Caco-2 (cell line): ENCODE measurements at regions not wholly inside any gene's neighbourhood (a gene's known extent, or its start where the extent isn't known, plus 50 kb on each side); places are given as distances from the start of the nearest gene placed in this dataset.

Source experiments
- BruUV-seq: library from RNA; stranded (reverse); fragments of 400-500 nt; replicated peaks from 2 replicates; lab custom pipeline; 2021; lab: Mats Ljungman, UMichigan
- CTCF ChIA-PET: fragments of 300-600 bp; sonication (Branson Sonifier 250); formaldehyde crosslinking; loops from one replicate; lab custom pipeline; 2022; ENCODE audit warnings: antibody characterized with exemption; lab: Charles Lee
- POLR2A ChIA-PET: fragments of 300-600 bp; sonication (Branson Sonifier 250); formaldehyde crosslinking; loops from one replicate; lab custom pipeline; 2022; ENCODE audit warnings: antibody characterized with exemption; lab: Charles Lee
- DNase-seq, 2 experiments: peaks; one replicate each; pipeline versions ENCODE4 v3.0.0 to v3.0.0-alpha.2; 2020 to 2022
- H3K27me3 ChIP-seq: replicated peaks from 2 replicates; pipeline ENCODE4 v1.6.0; 2011; ENCODE audit warnings: low read length; ENCODE audit not compliant: control insufficient read depth, insufficient read depth
- H3K36me3 ChIP-seq: 2 replicates; pipeline ENCODE4 v1.5.1; 2011; ENCODE audit warnings: low read length; ENCODE audit not compliant: control insufficient read depth, insufficient read depth
- H3K4me1 ChIP-seq: fragments of 250-450 bp; sonication (Bioruptor Pico); 2 replicates; pipeline ENCODE4 v1.5.1; 2020; ENCODE audit warnings: mild to moderate bottlenecking
- H3K4me3 ChIP-seq: 2 replicates; pipeline ENCODE4 v1.5.1; 2011; ENCODE audit warnings: low read depth, mild to moderate bottlenecking, control low read depth, low read length
- H3K9me3 ChIP-seq: fragments of 250-450 bp; sonication (Bioruptor Pico); 2 replicates; pipeline ENCODE4 v1.5.1; 2020; ENCODE audit warnings: mild to moderate bottlenecking, moderate library complexity
- H3K27ac Mint-ChIP-seq: one replicate; pipeline ENCODE4 v1.8.0; 2022; ENCODE audit warnings: mixed read lengths; ENCODE audit not compliant: unreplicated experiment
- H3K27me3 Mint-ChIP-seq: one replicate; pipeline ENCODE4 v1.8.0; 2022; ENCODE audit warnings: mixed read lengths; ENCODE audit not compliant: insufficient read depth, unreplicated experiment
- H3K36me3 Mint-ChIP-seq: one replicate; pipeline ENCODE4 v1.8.0; 2022; ENCODE audit warnings: mild to moderate bottlenecking, mixed read lengths; ENCODE audit not compliant: insufficient read depth, unreplicated experiment
- H3K4me1 Mint-ChIP-seq: one replicate; pipeline ENCODE4 v1.8.0; 2022; ENCODE audit warnings: low read depth, mixed read lengths; ENCODE audit not compliant: unreplicated experiment
- H3K4me3 Mint-ChIP-seq: one replicate; pipeline ENCODE4 v1.8.0; 2022; ENCODE audit warnings: mild to moderate bottlenecking, moderate library complexity, mixed read lengths; ENCODE audit not compliant: unreplicated experiment
- H3K9me3 Mint-ChIP-seq: one replicate; pipeline ENCODE4 v1.8.0; 2022; ENCODE audit warnings: mixed read lengths; ENCODE audit not compliant: unreplicated experiment
- CTCF ChIP-seq, 2 experiments: fragments of 200-600 bp in 1 of 2; IDR thresholded peaks; 1 replicate in 1 of 2; 2 replicates in 1 of 2; pipeline versions ENCODE4 v1.5.1 to v1.8.0; 2011 to 2022; ENCODE audit warnings: antibody characterized with exemption in 1 of 2, control low read depth in 1 of 2, inconsistent platforms in 1 of 2, low read depth in 1 of 2, low read length in 1 of 2, mild to moderate bottlenecking in 1 of 2, moderate library complexity in 1 of 2; ENCODE audit not compliant: insufficient read depth in 1 of 2, severe bottlenecking in 1 of 2, unreplicated experiment in 1 of 2
- intact Hi-C: fragments of 100-400 bp; cut with micrococcal nuclease; formaldehyde crosslinking; loops from one replicate; pipeline ENCODE4 v1.10.0; 2022; ENCODE audit not compliant: unreplicated experiment

GRCh38 chr11:42661942-42662341, 649.9 kb upstream of the API5 start:
- H3K9me3 ChIP-seq: no peaks in the 10 kb centered on the region
- H3K4me3 ChIP-seq: no peak overlapping the region
- no peak for DNase-seq
- no peak for TF ChIP-seq CTCF (IDR thresholded peaks at IDR 0.05; ENCODE audit: insufficient read depth in 1 of 2, low read depth in 1 of 2, low read length in 1 of 2, severe bottlenecking in 1 of 2, unreplicated experiment in 1 of 2)
- ChIA-PET POLR2A (no interaction called here), CTCF (no interaction called here)
- no peaks in the 10 kb centered on the region for H3K9me3 Mint-ChIP-seq
- H3K27me3 Mint-ChIP-seq: peaks cover 8% of the 10 kb centered on the region
- no peaks in the 10 kb centered on the region for H3K4me1 ChIP-seq
- no TSS peak for BruUV-seq
- no peaks in the 10 kb centered on the region for H3K4me1 Mint-ChIP-seq
- no peaks in the 10 kb centered on the region for H3K36me3 ChIP-seq
- intact Hi-C loops: no loop called here
- no peak overlapping the region for H3K4me3 Mint-ChIP-seq
- no peaks in the 10 kb centered on the region for H3K36me3 Mint-ChIP-seq
- no peak overlapping the region for H3K27ac Mint-ChIP-seq
- H3K27me3 ChIP-seq: 0 out of 2 replicates have a peak, but pooled peaks cover 1% of the 10 kb centered on the region

- H3K27ac Mint-ChIP-seq: no peak overlapping the region
These were observed 642.4 kb upstream of the API5 start for GRCh38 chr11:42669248-42669976.

GRCh38 chr11:42674436-42674835, 637.4 kb upstream of the API5 start:
- H3K4me3 ChIP-seq: no peak overlapping the region
- no TSS peak for BruUV-seq
- Mint-ChIP-seq H3K27ac (no peak overlapping the region), H3K4me3 (no peak overlapping the region), H3K27me3 (peaks cover 3% of the 10 kb centered on the region), H3K36me3 (no peaks in the 10 kb centered on the region), H3K9me3 (no peaks in the 10 kb centered on the region), H3K4me1 (no peaks in the 10 kb centered on the region)
- TF ChIP-seq CTCF (IDR thresholded peaks at IDR 0.05; ENCODE audit: insufficient read depth in 1 of 2, low read depth in 1 of 2, low read length in 1 of 2, severe bottlenecking in 1 of 2, unreplicated experiment in 1 of 2): no peak
- DNase-seq: no peak
- ChIA-PET CTCF (no interaction called here), POLR2A (no interaction called here)
- H3K9me3 ChIP-seq: no peaks in the 10 kb centered on the region
- H3K4me1 ChIP-seq: no peaks in the 10 kb centered on the region
- H3K27me3 ChIP-seq: no peaks in the 10 kb centered on the region
- H3K36me3 ChIP-seq: no peaks in the 10 kb centered on the region
- intact Hi-C loops: no loop called here

More at GRCh38 chr11:42669248-42669976, 642.4 kb upstream of the API5 start:
- no peaks in the 10 kb centered on the region for H3K9me3 Mint-ChIP-seq
- H3K4me1 Mint-ChIP-seq: no peaks in the 10 kb centered on the region
- Histone ChIP-seq H3K4me3 (no peak overlapping the region), H3K36me3 (no peaks in the 10 kb centered on the region), H3K4me1 (no peaks in the 10 kb centered on the region), H3K9me3 (no peaks in the 10 kb centered on the region), H3K27me3 (0 out of 2 replicates have a peak, but pooled peaks cover 1% of the 10 kb centered on the region)
- DNase-seq: no peak
- intact Hi-C loops: no loop called here
- no peak for TF ChIP-seq CTCF (IDR thresholded peaks at IDR 0.05; ENCODE audit: insufficient read depth in 1 of 2, low read depth in 1 of 2, low read length in 1 of 2, severe bottlenecking in 1 of 2, unreplicated experiment in 1 of 2)
- ChIA-PET CTCF (no interaction called here), POLR2A (no interaction called here)
- BruUV-seq: no TSS peak
- no peaks in the 10 kb centered on the region for H3K36me3 Mint-ChIP-seq
- no peak overlapping the region for H3K4me3 Mint-ChIP-seq
- peaks cover 3% of the 10 kb centered on the region for H3K27me3 Mint-ChIP-seq
